SK-N-SH (cell line): ENCODE measurements at regions not wholly inside any gene's neighbourhood (a gene's known extent, or its start where the extent isn't known, plus 50 kb on each side); places are given as distances from the start of the nearest gene placed in this dataset.

ENCODE experiments used
- EZH2phosphoT487 ChIP-seq: fragments of 200-600 bp; sonication (generic); IDR thresholded peaks from 2 replicates; pipeline ENCODE4 v1.6.1; 2017; ENCODE audit warnings: low read depth, mixed run types, mild to moderate bottlenecking, antibody characterized with exemption, moderate library complexity, borderline replicate concordance
- SMC3 ChIP-seq: IDR thresholded peaks from 2 replicates; pipeline ENCODE4 v1.6.1; 2012; ENCODE audit warnings: low read depth, low read length, improper control_type of control experiment
- TCF12 ChIP-seq: IDR thresholded peaks from 2 replicates; pipeline ENCODE4 v1.4.0; 2012
- TF ChIP-seq, protein P1 (sequence below): fragments of 150-350 bp; IDR thresholded peaks from 2 replicates; pipeline ENCODE4 v1.6.1; 2017; ENCODE audit warnings: antibody characterized with exemption, low read length, low read depth, borderline replicate concordance
- TF ChIP-seq, protein P2 (sequence below): fragments of 200-600 bp; sonication (generic); IDR thresholded peaks from 2 replicates; pipeline ENCODE4 v1.6.1; 2017; ENCODE audit warnings: antibody characterized with exemption, mild to moderate bottlenecking, moderate library complexity
- TF ChIP-seq, protein P3 (sequence below): fragments of 150-350 bp; IDR thresholded peaks from 2 replicates; pipeline ENCODE4 v1.6.1; 2016; ENCODE audit warnings: mild to moderate bottlenecking, low read depth, low read length
- TF ChIP-seq, protein P4 (sequence below): IDR thresholded peaks from 2 replicates; pipeline ENCODE4; 2012

DNA sequence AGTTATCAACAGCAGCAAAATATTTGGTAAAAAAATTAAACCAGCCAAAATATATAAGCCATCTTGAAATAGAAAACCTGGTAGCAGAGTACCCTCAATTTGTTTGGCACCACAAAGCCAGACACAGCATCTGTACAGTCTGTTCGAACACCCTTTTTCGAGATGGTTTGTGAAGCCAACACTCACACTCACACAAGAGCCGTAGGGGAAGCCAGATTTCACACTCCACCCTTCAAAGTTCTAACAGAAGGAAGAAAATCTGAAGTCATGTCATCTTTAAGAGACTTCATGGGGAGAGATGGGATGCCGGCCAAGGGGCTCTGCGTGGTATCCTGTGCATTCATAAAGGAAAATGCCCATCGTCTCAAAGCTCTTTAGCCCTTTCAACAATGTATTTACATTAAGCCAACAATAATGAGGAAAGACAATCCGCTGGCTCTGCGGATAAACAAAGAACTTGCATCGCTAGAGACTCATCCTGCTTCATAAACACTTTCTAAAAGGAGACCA is 451.5 kb upstream of the CHST9 start:
- no peak for TF ChIP-seq TCF12
- TF ChIP-seq, protein P1, sequence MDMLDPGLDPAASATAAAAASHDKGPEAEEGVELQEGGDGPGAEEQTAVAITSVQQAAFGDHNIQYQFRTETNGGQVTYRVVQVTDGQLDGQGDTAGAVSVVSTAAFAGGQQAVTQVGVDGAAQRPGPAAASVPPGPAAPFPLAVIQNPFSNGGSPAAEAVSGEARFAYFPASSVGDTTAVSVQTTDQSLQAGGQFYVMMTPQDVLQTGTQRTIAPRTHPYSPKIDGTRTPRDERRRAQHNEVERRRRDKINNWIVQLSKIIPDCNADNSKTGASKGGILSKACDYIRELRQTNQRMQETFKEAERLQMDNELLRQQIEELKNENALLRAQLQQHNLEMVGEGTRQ: no peak
- TF ChIP-seq, protein P2, sequence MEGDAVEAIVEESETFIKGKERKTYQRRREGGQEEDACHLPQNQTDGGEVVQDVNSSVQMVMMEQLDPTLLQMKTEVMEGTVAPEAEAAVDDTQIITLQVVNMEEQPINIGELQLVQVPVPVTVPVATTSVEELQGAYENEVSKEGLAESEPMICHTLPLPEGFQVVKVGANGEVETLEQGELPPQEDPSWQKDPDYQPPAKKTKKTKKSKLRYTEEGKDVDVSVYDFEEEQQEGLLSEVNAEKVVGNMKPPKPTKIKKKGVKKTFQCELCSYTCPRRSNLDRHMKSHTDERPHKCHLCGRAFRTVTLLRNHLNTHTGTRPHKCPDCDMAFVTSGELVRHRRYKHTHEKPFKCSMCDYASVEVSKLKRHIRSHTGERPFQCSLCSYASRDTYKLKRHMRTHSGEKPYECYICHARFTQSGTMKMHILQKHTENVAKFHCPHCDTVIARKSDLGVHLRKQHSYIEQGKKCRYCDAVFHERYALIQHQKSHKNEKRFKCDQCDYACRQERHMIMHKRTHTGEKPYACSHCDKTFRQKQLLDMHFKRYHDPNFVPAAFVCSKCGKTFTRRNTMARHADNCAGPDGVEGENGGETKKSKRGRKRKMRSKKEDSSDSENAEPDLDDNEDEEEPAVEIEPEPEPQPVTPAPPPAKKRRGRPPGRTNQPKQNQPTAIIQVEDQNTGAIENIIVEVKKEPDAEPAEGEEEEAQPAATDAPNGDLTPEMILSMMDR: no peak
- TF ChIP-seq, protein P3, sequence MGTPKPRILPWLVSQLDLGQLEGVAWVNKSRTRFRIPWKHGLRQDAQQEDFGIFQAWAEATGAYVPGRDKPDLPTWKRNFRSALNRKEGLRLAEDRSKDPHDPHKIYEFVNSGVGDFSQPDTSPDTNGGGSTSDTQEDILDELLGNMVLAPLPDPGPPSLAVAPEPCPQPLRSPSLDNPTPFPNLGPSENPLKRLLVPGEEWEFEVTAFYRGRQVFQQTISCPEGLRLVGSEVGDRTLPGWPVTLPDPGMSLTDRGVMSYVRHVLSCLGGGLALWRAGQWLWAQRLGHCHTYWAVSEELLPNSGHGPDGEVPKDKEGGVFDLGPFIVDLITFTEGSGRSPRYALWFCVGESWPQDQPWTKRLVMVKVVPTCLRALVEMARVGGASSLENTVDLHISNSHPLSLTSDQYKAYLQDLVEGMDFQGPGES: no peak
- no peak for TF ChIP-seq SMC3
- TF ChIP-seq, protein P4, sequence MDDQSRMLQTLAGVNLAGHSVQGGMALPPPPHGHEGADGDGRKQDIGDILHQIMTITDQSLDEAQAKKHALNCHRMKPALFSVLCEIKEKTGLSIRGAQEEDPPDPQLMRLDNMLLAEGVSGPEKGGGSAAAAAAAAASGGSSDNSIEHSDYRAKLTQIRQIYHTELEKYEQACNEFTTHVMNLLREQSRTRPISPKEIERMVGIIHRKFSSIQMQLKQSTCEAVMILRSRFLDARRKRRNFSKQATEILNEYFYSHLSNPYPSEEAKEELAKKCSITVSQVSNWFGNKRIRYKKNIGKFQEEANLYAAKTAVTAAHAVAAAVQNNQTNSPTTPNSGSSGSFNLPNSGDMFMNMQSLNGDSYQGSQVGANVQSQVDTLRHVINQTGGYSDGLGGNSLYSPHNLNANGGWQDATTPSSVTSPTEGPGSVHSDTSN: no peak
- TF ChIP-seq EZH2phosphoT487: no peak
